SK-N-MC (cell line): ENCODE measurements at regions not wholly inside any gene's neighbourhood (a gene's known extent, or its start where the extent isn't known, plus 50 kb on each side); places are given as distances from the start of the nearest gene placed in this dataset.
"Not testable (repeated sequence)": the region's sequence is repeated elsewhere in the genome, so short reads cannot be mapped to it uniquely, and the experiment has no call there.

Experiments
- DNase-seq: peaks from one replicate; pipeline ENCODE4 v3.0.0-alpha.2; 2011; ENCODE audit warnings: low read depth, low spot score
- H3K27ac ChIP-seq: fragments of 200-600 bp; sonication (generic); 2 replicates; pipeline ENCODE4 v1.5.1; 2016; ENCODE audit warnings: mixed run types
- H3K36me3 ChIP-seq: fragments of 200-600 bp; sonication (generic); 2 replicates; pipeline ENCODE4 v1.6.1; 2017; ENCODE audit warnings: antibody characterized with exemption, low read length, mixed read lengths; ENCODE audit not compliant: insufficient read depth
- H3K4me3 ChIP-seq: fragments of 200-600 bp; sonication (generic); 2 replicates; pipeline ENCODE4 v1.5.1; 2016
- H3K9ac ChIP-seq: fragments of 200-600 bp; sonication (generic); 2 replicates; pipeline ENCODE4 v1.8.0; 2017; ENCODE audit warnings: mixed run types, mixed read lengths; ENCODE audit not compliant: insufficient read length
- H3K9me3 ChIP-seq: fragments of 200-600 bp; sonication (generic); 2 replicates; pipeline ENCODE4 v1.6.1; 2017; ENCODE audit warnings: low read depth, mild to moderate bottlenecking, antibody characterized with exemption, low read length, moderate library complexity, mixed read lengths
- EZH2 ChIP-seq: fragments of 200-600 bp; sonication (generic); IDR thresholded peaks from one replicate; pipeline ENCODE4 v1.6.1; 2017; ENCODE audit warnings: antibody characterized with exemption
- FOXP2 ChIP-seq: optimal IDR thresholded peaks from 2 replicates; pipeline ENCODE3; 2011; ENCODE audit warnings: mild to moderate bottlenecking, moderate library complexity; ENCODE audit not compliant: insufficient read depth; ENCODE audit errors: extremely low read length, control extremely low read depth
- POLR2AphosphoS5 ChIP-seq: IDR thresholded peaks from 2 replicates; pipeline ENCODE4 v1.6.1; 2012; ENCODE audit warnings: mild to moderate bottlenecking, low read depth, low read length, borderline replicate concordance

DNA sequence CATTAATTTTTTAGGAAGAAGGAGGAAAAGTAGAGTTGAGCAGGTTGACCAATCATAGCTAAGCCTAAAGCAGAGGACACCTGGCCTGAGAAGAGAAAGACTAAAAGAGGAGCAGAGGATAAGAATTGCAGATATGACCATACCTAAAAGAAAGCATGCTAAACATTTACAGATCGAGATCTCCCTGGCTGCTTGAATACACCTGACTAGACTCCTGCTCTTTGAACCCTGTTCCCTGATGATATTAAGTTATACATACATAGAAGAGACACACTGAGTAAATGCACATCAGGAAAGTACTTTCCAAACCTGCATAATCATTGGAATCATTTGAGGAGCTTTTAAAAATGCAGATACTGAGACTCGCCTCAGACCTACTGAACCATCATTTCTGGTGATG is 232.3 kb upstream of the ELL2 start:
- no peak for DNase-seq
- H3K9me3 ChIP-seq = no peaks in the 10 kb centered on the region
- H3K9ac ChIP-seq = no peak overlapping the region
- TF ChIP-seq POLR2AphosphoS5 = no peak
- TF ChIP-seq EZH2 = no peak
- TF ChIP-seq FOXP2 = no peak
- no peaks in the 10 kb centered on the region for H3K36me3 ChIP-seq
- no peak overlapping the region for H3K4me3 ChIP-seq
- H3K27ac ChIP-seq = no peak overlapping the region

DNA sequence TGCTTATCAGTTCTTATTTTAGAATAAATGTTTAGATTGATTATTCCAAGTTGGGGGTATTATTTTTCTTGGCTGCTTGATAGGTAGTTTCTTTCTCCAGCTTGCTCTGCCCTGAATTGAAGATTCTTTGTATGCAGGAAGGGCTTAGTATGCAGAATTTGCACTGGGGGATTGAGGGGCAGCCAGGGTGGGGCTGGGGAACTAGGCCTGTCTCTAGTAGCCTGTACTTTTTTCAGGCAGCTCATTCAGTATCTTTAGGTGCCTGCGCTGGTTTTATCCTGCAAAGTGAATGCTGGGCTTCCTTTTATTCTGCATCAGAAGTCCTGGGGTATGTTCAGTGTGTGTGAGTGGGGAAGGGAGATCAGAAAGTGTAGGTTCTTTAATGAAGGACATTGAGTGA is 228.3 kb upstream of the ELL2 start:
- Histone ChIP-seq H3K36me3 (no peaks in the 10 kb centered on the region), H3K4me3 (no peak overlapping the region), H3K9ac (no peak overlapping the region), H3K9me3 (no peaks in the 10 kb centered on the region), H3K27ac (no peak overlapping the region)
- no peak for DNase-seq
- TF ChIP-seq FOXP2 (no peak), POLR2AphosphoS5 (no peak), EZH2 (no peak)

DNA sequence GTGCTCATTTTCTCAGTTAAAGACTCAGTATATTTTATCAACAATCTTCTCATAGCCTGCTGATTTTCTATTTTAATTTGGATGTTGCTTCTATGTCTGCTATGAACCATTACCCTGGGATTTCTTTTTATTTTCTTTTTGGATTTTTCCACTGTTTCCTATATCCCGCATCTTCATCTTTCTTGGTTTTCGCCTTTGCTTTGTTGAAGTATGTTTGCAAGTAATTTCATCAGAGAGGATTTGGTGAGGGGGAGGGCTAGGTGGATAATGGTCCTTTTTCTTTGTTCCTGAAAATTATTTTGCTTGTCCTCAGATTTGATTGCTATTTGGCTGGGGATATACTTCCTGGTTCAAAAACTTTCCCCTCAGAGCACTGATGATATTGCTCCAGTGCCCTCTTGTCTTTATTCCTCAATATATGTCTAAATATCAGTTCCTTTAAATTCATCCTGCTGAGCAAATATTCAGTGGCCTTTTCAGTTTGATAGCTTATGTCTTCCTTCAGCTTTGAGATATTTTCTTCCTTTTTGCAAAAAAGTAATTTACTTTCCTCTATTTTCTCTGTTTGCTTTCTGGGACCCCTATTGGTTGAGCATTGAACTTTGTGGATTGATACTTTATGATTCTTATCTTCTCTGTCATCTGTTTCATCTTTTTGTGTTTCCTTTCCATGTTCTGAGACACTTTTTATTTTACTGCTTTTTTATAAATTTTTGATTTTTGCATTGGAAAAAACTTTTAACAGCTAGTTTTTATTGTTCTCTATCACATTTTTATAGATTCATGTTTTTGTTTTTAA is 227.6 kb upstream of the ELL2 start:
- no peak overlapping the region for H3K4me3 ChIP-seq
- H3K36me3 ChIP-seq = no peaks in the 10 kb centered on the region
- no peak overlapping the region for H3K9ac ChIP-seq
- TF ChIP-seq EZH2 (no peak), POLR2AphosphoS5 (no peak), FOXP2 (no peak)
- no peaks in the 10 kb centered on the region for H3K9me3 ChIP-seq
- DNase-seq = no peak
- no peak overlapping the region for H3K27ac ChIP-seq

GRCh38 chr5:96187309-96188027 is 225.8 kb upstream of the ELL2 start:
- DNase-seq = no peak
- no peak for TF ChIP-seq POLR2AphosphoS5
- no peak for TF ChIP-seq EZH2
- Histone ChIP-seq H3K4me3 (no peak overlapping the region), H3K27ac (no peak overlapping the region), H3K9me3 (no peaks in the 10 kb centered on the region), H3K9ac (no peak overlapping the region), H3K36me3 (no peaks in the 10 kb centered on the region)

GRCh38 chr5:96184510-96184909 is 222.9 kb upstream of the ELL2 start:
- not testable (repeated sequence) for H3K27ac ChIP-seq, H3K9ac ChIP-seq, H3K36me3 ChIP-seq, H3K4me3 ChIP-seq, DNase-seq, H3K9me3 ChIP-seq

DNA sequence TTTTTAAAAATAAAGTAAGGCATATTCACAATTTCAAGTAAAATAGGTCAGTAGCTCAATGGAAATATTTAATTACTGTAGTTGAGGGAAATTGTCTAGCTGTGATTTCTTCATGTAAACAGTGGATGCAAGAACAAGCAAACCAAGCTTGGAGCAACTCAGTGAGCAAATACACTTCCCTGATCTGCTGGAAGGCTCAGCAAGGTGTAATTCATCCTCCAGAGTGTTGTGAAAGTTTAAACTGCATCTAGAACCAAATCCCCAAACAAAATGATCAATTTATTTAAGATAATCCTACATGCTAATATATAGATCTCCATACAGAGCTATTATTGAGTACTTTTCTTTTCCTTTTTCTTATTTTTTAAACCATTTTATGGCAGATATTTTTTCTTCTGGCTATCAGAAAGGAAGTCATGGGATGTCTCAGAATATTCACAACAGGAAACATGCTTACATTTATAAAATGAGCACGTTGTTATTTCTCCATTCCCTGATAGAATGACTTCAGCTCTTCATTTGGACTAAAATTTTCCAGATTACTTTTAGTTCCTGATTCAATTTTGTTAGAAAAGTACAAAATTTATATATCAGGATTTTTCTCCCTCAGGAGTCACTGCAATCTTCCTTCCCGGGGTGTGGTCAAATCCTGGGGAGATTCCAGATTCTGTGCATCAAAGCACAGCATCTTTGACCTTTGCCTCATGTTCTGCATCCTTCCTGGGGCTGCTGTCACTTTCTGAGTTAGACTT is 219.2 kb upstream of the ELL2 start:
- Histone ChIP-seq H3K9ac (no peak overlapping the region), H3K27ac (no peak overlapping the region), H3K9me3 (no peaks in the 10 kb centered on the region), H3K4me3 (no peak overlapping the region), H3K36me3 (no peaks in the 10 kb centered on the region)
- DNase-seq = no peak
- TF ChIP-seq FOXP2 (no peak), POLR2AphosphoS5 (no peak), EZH2 (no peak)

DNA sequence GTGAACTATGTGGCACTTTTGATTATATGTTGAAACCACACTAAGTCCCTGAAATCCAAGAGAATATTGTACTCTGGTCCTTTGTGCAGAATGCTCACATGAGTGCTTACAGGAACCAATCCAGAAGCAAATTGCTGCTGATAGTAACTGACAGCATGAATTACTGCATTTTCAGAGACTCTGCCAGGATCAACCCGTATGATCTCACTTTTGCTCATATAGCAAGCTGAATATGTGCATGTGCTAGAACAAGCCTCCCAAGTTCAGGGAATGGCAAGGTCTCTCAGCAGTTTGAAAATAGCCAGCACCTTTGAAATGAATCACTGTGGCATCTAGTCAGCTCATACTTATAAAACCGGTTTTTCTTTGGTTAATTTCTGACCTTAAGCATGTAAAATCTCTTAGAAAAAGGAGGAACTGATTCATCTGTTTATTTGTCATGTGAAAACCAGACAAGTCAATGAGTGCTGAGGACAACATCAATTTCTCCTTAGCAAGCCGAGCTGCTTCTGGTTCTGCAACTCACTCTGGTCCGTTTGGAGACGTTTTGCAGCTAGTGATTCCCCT is 215.7 kb upstream of the ELL2 start:
- H3K4me3 ChIP-seq = no peak overlapping the region
- H3K36me3 ChIP-seq = no peaks in the 10 kb centered on the region
- no peak overlapping the region for H3K27ac ChIP-seq
- no peak overlapping the region for H3K9ac ChIP-seq
- TF ChIP-seq FOXP2 = no peak
- TF ChIP-seq POLR2AphosphoS5 = no peak
- no peak for TF ChIP-seq EZH2
- no peaks in the 10 kb centered on the region for H3K9me3 ChIP-seq
- no peak for DNase-seq

DNA sequence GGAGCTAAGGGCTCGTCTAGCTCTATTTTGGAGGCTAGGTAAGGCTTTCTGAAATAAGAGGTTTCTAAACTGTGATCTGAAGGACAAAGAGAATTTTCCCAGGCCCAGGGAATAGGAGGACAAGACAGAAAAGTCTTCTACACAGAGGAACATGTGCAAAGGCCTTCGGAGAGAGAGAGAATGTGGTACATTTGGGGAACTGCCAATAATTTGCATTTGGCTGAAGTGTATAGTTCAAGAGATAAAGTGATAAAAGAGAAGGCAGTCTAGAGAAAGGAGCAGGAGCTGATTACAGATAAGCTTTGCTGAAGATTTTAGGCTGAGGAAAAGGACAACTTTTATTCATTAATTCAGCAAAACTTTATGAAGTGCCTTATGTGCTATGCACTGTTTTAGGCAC is 214.4 kb upstream of the ELL2 start:
- Histone ChIP-seq H3K9me3 (no peaks in the 10 kb centered on the region), H3K4me3 (no peak overlapping the region), H3K9ac (no peak overlapping the region), H3K36me3 (no peaks in the 10 kb centered on the region), H3K27ac (no peak overlapping the region)
- no peak for DNase-seq
- no peak for TF ChIP-seq EZH2
- TF ChIP-seq FOXP2 = no peak
- no peak for TF ChIP-seq POLR2AphosphoS5
